NCI-H526 (cell line): ENCODE measurements at regions not wholly inside any gene's neighbourhood (a gene's known extent, or its start where the extent isn't known, plus 50 kb on each side); places are given as distances from the start of the nearest gene placed in this dataset.

Experiments used
- DNase-seq, 2 experiments: peaks; one replicate each; lab custom pipeline; 2025; lab: John Stamatoyannopoulos, UW

GRCh38 chr3:25292036-25292435, 136.0 kb upstream of the RARB start:
- DNase-seq: no peak

DNA sequence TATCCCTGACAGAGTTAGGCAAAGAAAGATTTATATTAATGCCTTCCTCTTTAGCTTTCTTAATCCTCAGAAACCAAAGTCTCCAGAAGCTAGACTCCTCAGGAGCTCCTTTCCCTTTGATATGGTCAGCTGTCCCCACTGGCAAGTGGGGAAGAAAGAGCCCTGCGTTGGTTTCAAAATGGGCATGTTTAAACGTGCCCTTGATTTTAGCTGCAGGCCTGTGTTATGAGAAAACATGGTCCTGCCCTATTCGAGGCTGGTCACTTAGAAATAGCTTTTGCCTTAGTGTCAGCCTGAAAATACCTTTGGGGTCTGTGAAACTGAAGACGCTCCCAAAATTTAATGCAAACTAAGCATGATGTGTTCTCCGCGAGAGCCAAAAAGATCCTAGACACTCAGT, 135.5 kb upstream of the RARB start:
- no peak for DNase-seq

DNA sequence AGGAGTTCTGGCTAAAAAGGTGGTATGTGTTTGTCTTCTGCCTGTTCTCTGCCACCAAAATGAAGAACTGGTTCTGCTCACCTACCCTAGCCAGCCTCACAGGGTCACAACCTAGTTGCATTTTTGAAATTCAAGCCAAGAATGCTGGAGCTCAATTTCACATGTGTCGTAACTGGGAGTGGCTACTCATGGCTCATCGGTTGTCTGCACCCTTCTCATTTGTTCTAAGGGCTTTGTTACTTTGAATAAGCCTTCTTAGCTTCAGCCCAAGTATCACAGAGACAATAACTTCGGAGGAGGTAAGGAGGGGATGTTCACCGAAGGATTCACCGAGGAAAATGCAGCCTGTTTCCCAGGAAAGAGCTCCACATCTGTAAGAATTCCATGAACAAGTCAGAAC, 134.3 kb upstream of the RARB start:
- DNase-seq: no peak

GRCh38 chr3:25294169-25294805, 133.8 kb upstream of the RARB start:
- DNase-seq: no peak

DNA sequence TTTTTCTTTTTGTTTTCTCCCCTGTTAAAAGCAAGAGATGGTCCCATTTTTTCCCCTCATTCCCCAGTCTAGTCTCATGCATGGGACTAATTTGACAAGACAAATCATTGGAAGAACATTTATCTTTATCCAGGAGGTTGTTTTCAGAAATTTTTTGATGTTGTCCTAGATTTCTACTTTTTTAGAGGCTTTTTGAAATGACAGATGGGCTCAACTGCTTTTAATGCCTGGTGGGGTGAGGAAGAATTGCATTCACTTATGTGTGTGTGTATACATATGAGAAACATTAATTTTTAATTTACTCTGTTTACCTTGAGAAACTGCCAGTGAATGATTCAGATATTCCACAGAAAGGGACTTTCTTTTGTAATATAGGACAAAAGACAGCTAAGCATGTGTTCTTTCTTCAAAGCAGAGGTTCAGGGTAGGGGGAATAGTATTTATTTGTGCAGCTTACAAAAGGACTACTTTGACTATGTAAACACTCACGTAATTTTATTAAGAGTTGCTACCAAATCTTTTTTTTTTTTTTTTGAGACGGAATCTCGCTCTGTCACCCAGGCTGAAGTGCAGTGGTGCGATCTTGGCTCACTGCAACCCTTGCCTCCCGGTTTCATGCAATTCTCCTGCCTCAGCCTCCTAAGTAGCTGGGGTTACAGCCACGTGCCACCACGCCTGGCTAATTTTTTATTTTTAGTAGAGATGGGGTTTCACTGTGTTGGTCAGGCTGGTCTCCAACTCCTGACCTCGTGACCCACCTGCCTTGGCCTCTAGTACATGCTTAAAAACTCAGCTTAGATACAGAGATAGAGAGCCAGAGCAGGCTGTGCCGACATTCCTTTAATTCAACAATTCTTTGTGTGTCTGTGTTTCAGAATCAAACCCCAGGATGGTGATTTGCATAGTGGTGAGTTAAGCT, 130.1 kb upstream of the RARB start:
- peak; percentile 11 to 61 for DNase-seq

GRCh38 chr3:25300141-25300540, 127.9 kb upstream of the RARB start:
- no peak for DNase-seq

- DNase-seq: no peak
Measured at GRCh38 chr3:25304916-25305315, 123.1 kb upstream of the RARB start.

GRCh38 chr3:25306066-25306465, 122.0 kb upstream of the RARB start:
- no peak for DNase-seq

- no peak for DNase-seq
Measured at GRCh38 chr3:25306705-25307104, 121.4 kb upstream of the RARB start.

- DNase-seq: no peak
Measured at GRCh38 chr3:25313286-25313685, 114.8 kb upstream of the RARB start.

- DNase-seq: no peak
Measured at GRCh38 chr3:25324954-25325655, 103.0 kb upstream of the RARB start.

DNA sequence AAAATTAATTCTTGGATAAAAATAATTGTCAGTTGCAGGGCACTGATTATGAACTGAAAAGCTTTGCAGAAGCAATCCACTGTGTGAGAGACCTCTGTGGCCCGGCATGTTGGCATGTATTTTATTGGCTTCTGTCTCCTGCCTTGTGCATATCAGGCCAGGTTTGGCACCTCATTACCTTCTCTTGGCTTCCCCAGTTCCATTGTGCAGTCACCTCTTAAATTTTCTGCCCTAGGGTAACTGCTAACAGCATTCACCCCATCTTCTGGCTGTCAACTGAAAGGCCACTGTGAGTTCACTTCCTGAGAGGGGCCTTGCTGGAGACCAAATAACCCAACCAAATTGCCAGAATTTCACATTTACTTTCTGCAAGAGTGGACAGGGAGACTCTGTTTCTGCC, 92.7 kb upstream of the RARB start:
- DNase-seq: no peak

DNA sequence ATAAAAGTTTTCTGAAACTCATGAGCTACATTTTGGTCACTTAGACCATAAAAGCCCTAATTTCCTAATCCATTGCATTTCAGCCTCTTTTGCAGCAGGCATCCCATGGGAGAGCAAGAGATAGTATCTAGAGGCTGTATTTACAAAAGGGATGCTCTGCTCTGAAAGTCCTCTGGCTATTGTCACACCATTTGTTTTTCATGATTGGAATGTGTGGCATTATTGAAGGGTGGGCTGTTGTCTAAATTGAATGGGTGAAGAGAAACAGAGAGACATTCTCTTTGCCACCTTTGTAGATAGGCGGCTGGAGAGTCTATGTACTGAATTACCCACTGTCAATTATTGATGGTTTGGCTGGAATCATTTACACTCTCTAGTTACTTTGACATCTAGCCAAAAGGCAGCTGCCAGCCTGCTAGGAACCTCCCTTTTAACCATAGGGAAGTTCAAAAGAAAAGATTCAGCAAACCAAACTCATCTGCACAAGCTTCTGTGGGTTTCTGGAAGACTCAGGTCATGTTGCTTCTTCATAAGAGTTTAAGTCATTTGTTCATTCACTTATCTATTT, 89.8 kb upstream of the RARB start:
- no peak for DNase-seq

- no peak for DNase-seq
Measured at GRCh38 chr3:25339225-25339624, 88.8 kb upstream of the RARB start.

DNA sequence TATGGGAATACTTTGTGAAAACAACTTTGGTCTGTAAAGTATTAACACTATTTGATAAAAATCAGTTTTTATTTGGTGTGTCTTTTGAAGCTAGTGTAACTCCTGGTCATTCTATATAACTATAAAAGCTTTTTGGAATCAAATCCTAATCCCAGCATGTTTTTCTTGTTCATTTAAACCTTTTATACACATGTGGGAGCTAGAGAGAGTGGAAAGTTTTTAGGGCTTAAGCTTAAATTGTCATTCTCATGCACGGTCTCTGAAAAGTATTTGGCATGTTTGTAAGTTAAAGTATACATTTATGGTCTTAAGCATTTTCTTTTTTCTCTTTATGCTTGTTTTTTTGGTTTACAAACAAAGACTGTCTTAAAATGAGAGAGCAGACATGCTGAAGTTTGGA, 83.4 kb upstream of the RARB start:
- DNase-seq: no peak

DNA sequence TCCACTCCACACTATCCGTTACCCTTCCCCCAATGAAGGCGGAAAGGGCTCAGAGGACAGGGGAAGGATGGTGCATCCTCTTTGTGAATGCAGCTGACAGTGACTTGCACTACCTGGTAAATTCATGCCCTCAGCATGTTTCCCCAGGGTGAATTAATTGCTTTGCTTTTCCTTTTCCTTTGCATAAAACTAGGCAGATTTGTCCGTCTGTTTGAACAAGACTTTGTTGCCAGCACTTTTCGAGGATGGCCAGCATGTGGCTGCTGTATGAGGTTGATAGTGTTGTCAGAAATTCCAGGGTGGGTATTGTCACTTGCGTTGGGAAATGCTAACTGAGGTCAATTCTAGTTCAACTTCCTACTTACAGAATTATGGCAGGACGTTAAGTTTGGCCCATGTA, 79.0 kb upstream of the RARB start:
- no peak for DNase-seq

DNA sequence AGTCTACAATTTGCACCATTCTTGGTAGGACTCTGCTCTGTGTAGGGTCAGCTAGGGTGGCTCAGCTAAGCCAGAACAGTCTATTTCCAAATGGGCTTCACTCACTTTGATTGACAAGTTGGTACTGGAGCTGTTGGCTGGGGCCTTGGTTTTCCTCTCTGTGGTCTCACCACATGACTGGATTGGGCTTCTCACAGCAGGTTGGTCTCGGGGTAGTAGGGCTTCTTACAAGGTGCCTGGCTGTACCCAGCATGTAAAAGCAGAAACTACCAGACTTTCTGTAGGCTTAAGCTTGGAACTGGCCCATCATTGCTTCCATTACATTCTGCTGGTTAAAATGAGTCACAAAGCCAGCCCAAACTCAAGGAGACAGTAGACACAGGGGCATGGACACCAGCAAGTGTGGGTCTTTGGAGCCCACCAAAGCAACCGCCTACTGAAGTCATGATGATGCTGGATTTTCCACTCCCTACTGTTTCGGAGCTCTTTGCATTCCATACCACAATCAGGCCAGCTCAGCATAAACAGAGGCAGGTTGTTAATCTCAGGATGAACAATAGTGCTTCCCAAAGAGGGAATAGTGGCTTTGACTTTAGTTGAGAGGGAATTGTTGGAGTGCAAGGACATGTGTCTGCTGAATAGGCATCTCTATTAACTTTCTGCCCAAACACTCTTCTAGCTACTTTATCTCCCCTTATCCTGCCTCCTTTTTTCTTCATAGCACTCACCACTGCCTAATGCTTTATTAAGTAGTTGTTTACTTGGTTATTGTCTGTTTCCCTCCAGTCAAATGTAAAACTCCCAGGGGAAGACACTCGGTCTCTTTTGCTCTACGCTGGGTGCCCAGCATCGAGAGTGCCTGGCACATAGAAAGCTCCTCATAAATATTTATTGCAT, 78.0 kb upstream of the RARB start:
- no peak for DNase-seq

- DNase-seq: no peak
Measured at GRCh38 chr3:25350725-25351114, 77.3 kb upstream of the RARB start.

DNA sequence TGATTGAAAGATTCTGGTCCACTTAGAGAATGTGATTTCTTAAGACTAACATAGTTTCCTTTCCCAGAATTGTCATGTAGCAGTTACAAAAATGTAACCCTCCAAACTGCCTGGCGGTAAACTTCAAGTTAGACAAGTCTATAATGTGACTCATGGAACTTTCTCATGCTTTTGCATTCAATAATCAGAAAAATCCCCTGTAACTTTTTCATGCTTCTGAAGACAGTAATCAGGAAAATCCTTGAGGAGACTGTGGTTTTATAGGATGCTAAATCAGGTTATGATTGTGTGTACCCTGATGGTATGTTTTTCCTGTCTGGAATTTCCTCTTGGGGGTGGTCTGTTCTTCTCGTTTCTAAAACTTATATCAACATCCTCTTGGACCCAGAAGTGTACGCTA, 74.0 kb upstream of the RARB start:
- DNase-seq: no peak

DNA sequence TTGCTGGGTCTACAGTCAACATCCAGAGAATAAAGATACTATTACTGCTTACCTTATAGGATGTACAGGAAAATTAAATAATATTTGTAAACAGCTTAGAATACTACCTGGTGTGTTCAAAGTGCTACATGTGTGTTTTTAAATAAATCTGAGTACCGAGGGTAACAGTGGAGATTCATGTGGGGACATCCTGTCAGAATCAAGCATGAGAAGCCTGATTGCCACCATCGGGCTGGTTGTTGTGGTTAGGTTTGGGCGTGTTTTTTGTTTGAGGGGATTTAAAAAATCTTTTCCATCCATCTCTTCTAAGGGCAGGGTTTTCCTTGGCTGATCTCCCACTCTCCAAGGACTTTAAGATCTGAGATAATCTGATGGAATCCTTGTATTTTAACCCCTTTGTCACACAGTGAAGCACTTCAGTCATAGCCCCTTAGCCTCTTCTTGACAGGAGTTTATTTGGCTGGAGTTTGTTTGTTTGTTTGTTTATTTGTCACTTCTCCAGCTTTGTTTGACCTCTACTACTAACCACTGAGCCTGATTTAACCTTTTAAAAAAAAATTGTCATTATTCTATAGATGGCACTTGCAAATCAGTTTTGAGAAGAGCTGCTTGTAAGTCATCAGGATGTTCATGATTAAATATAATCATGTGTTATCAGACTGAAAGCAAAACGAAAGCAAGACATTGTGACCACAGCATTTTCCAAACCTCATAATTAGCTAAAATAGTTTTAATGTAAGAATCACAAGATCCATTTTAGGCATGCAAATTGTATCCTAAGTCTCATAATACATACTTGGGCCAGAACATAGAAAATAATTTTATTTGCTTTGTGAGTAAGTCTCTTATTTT, 72.8 kb upstream of the RARB start:
- no peak for DNase-seq

DNA sequence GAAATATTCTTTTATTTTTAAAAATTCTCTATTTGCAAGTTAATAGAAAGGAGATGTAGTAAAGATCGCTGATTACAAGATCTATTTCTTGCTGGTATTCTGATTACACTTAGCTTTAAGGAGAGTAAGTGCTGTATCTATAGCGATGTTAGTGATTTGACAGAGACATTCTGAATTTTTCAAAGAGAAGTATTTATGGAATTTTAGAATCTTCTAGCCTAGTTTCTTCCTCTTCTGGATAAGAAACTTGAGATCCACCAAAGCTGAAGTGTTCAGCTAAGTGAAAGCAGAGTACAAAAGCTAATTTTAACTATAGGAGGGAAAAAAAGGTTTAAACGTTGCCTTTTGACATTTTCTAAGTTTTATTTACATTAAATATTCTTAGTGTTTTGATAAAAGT, 72.1 kb upstream of the RARB start:
- DNase-seq: no peak
